ENCODE measurements at regions not wholly inside any gene's neighbourhood (a gene's known extent, or its start where the extent isn't known, plus 50 kb on each side); places are given as distances from the start of the nearest gene placed in this dataset.

- no peak for TF ChIP-seq CTCF (IDR thresholded peaks at IDR 0.05; ENCODE audit: control insufficient read depth, insufficient read depth, low read depth, low read length, missing control alignments)
- H3K4me3 ChIP-seq (ENCODE audit: control insufficient read depth, low read depth, low read length): no peak overlapping the region
- DNase-seq (ENCODE audit: low read depth): no peak
Measured at GRCh38 chr2:67499989-67500388, 102.9 kb downstream of the ETAA1 start.

DNA sequence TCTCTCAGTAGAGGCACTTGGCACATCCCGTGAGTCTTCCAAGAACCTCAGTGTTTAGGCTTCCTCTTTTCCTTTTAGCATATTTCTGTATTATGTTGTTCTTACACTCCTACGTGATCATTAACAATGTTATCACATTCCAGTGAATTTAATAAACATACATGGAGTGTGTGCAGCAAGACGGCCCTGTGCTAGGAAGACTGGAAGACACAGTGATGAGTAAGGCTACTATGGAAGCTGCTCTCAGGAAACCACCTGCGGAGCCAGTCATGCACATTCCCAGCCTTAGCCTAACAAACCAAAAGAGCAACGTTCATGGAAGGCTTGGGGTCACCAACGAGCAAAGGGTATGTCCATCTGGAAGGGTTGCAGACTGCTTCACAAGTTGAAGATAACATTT lies 103.4 kb downstream of the ETAA1 start:
- H3K4me3 ChIP-seq (ENCODE audit: control insufficient read depth, low read depth, low read length): no peak overlapping the region
- no peak for TF ChIP-seq CTCF (IDR thresholded peaks at IDR 0.05; ENCODE audit: control insufficient read depth, insufficient read depth, low read depth, low read length, missing control alignments)
- no peak for DNase-seq (ENCODE audit: low read depth)

- H3K4me3 ChIP-seq (ENCODE audit: control insufficient read depth, low read depth, low read length): no peak overlapping the region
- DNase-seq (ENCODE audit: low read depth): no peak
- TF ChIP-seq CTCF (IDR thresholded peaks at IDR 0.05; ENCODE audit: control insufficient read depth, insufficient read depth, low read depth, low read length, missing control alignments): no peak
Measured at GRCh38 chr2:67502346-67503065, 105.4 kb downstream of the ETAA1 start.

GRCh38 chr2:67503066-67503795 lies 106.1 kb downstream of the ETAA1 start:
- TF ChIP-seq CTCF (IDR thresholded peaks at IDR 0.05; ENCODE audit: control insufficient read depth, insufficient read depth, low read depth, low read length, missing control alignments): no peak
- H3K4me3 ChIP-seq (ENCODE audit: control insufficient read depth, low read depth, low read length): no peak overlapping the region
- DNase-seq (ENCODE audit: low read depth): peak; percentile 70

- no peak overlapping the region for H3K4me3 ChIP-seq (ENCODE audit: control insufficient read depth, low read depth, low read length)
- TF ChIP-seq CTCF (IDR thresholded peaks at IDR 0.05; ENCODE audit: control insufficient read depth, insufficient read depth, low read depth, low read length, missing control alignments): no peak
- DNase-seq (ENCODE audit: low read depth): peak; percentile 34
Measured at GRCh38 chr2:67510745-67511144, 113.6 kb downstream of the ETAA1 start.

DNA sequence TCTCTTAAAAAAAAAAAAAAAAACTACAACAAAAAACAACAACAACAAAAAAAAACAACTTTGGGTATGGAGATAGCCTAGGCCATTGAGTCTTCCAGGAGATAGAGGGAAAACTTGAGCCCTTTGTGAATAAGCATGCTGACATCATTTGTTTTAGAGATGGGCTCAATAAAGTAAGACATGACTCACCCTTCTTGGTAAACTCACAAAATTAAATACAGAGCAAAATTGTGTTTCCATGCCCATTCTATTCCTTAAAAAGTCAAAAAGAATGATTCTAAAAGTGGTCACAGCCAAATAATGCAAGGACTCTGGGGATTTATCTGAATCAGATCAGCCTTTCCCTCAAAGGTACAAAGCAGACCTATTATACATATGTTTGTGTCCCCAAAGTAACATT lies 117.4 kb downstream of the ETAA1 start:
- DNase-seq (ENCODE audit: low read depth): peak; percentile 42
- no peak for TF ChIP-seq CTCF (IDR thresholded peaks at IDR 0.05; ENCODE audit: control insufficient read depth, insufficient read depth, low read depth, low read length, missing control alignments)
- no peak overlapping the region for H3K4me3 ChIP-seq (ENCODE audit: control insufficient read depth, low read depth, low read length)
